HG03378 (cell line): ENCODE measurements at regions not wholly inside any gene's neighbourhood (a gene's known extent, or its start where the extent isn't known, plus 50 kb on each side); places are given as distances from the start of the nearest gene placed in this dataset.
"Not testable (repeated sequence)": the region's sequence is repeated elsewhere in the genome, so short reads cannot be mapped to it uniquely, and the experiment has no call there.

ENCODE experiments used
- ATAC-seq: cut with Tn5 transposase; IDR thresholded peaks from one replicate; pipeline ENCODE4 v1.9.1; 2021; ENCODE audit warnings: mild to moderate bottlenecking, moderate library complexity; ENCODE audit not compliant: unreplicated experiment

GRCh38 chr11:100578831-100579311, 108.2 kb upstream of the ARHGAP42 start:
- no peak for ATAC-seq

DNA sequence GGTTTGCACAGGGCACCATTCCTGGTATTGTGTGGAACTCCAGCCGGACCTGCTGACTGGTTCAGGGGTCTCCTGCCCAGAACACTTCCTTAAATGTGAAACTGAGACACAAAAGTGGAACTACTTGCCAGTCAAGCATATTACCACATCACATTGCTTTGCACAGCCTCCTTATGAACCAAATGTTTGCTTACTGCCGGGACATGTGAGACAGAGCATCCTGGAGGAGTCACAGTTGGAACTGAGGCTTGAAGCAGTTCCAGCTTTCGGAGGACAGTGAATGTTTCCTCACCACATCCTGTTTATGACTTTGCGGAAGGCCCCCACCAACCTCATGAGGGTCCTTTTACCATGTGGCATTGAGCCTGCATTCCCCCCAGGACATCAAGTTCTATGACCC, 105.8 kb upstream of the ARHGAP42 start:
- ATAC-seq, result no peak

DNA sequence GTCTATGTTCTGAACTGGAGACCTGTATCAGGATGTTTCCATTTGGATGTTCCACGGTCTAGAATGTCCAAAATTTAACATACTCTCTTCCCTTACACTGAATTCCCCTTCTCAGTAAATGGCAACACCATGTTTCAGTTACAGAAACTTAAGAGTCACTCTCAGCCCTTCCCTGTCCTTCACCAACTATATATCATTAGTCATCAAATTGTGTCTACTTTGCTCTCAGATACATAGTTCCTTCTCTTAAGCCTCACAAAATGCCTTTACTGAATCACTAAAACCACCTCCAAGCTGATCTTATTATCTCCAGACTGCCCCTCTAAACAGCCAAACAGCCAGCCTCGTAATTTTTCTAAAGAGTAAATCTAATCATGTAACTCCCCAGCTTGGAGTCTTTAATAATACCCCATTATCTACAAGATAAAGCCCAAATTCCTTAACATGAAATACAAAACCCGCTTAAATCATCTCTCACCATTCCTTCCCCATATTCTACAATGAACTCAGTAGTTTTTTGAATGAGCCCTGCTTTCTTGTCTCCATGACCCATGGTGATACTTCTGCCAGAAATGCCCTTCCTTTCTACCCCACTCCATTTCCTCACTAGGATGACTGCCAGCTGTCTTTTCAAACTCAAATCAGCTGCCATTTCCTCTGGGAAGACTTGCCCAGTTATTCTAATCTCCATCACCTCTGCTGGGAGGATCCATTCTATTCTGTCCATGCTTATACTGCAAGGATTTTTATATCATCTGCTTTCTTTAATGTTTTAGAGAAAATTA, 102.7 kb upstream of the ARHGAP42 start:
- ATAC-seq, result no peak

DNA sequence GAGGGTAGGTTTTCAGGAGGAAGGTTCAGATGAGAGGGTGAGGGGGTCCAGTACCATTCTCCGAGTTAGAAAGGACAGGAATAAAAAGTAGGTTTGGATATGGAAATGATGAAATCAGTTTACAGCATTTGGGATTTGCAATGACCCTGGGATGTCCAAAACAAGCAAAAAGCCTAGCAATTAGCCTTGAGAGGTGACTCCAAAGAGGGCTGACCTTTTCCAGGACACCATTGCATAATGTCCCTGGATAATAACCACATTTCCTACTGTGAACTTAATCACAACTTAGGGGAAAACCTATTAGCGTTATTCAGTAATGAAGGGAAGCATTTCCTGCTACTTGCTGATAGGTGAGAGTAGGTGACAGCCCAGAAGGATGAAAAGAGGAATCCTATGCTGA, 101.4 kb upstream of the ARHGAP42 start:
- ATAC-seq, result no peak

DNA sequence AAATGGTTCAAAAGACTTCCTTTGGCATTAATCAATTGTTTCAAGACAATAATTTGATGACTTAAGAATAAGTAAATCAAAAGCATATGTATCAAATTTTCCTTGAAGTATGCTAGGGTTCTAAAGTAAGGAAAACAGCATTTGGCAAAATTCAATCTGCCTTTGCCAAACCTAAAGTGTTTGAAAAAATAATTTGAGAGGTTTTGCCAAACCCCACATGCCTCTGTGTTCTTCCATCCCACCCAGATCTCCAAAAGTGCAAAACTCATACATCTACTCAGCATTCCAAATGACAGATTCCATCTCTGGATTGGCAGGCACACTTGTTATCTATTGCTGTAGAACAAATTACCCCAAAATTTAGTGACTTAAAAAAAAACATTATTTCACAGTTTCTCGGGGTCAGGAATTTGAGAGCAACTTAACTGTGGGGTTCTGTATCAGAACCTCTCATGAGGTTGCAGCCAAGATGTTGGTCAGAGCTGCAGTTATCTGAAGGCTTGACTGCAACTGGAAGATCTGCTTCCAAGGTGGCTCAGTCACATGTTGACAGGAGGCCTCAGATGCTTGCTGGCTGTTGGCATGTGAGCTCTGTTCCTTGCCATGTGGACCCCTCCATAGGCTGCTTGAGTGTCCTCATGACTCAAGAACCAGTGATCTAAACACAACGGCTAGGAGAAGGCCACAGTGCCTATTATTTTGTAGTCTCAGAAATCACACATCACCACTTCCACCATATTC, 100.6 kb upstream of the ARHGAP42 start:
- no peak for ATAC-seq

DNA sequence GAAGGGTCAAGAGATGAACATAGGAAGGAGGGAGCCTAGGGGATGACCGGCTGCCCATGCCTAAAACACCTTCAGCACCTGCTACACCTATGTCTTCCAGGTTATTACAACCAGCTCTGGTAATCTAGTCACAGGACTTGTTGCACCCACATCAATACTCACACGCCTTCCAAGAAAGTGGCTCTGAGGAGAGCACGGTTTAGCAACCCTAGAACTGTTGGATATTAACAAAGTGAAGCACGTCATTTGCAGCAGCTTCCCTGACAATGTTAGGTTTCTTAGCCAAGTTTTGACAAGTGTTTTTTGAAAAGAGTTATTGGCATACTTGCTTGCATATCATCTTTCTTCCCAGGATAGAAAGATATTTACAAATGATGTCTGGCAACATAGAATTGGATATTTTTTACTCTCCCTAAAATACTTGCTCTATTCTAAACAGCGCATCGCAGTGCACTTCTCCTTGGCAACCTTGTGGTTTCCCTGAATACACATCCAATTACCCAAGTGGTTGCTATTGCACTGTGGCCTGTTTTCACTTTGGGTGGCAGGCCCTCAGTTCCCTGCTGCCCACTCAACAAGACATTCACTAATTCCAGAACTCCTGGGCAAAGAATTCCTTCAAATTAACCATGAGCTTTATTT, 94.3 kb upstream of the ARHGAP42 start:
- no peak for ATAC-seq

GRCh38 chr11:100593291-100593690, 93.8 kb upstream of the ARHGAP42 start:
- no peak for ATAC-seq

DNA sequence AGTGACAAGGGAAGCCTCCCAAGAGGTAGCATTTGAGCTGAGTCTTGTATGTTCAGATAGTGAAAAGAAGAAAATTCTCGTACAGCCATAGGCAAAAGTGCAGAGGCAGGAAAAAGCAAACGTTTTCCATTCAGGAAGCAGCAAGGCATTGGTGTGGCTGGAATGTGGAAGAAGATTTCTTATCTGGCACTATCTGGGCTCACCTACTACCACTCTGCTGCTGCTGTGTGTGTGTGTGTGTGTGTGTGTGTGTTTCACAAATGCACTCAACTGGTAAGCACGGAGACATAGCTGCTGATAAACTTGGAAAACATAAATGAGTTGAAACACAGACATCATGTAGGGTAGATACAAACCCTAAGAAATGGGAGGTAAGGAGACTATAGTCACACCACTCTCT, 92.8 kb upstream of the ARHGAP42 start:
- no peak for ATAC-seq

- ATAC-seq, result no peak
Observed at GRCh38 chr11:100600941-100601340, 86.1 kb upstream of the ARHGAP42 start.

GRCh38 chr11:100602716-100603115, 84.4 kb upstream of the ARHGAP42 start:
- ATAC-seq, result no peak

- not testable (repeated sequence) for ATAC-seq
Observed at GRCh38 chr11:100607761-100608160, 79.3 kb upstream of the ARHGAP42 start.

DNA sequence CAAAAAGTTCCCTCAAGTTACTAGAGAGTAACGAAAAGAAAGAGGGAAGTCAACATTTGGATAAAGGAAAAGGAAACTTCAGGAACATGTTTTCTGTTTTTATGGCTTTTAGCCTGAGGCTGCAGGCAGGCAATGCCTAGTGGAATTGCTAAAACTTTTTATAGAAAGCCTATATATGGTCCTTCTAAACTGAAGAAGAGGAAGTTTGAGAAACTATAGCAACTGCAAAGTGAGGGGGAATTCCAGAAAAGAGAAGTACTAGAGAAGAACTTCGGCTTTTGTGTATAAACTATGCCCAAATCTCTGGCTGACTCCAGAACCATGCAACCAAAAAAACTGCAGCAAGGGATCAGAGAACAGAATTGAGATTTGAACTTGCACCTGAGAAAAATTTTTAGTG, 74.3 kb upstream of the ARHGAP42 start:
- ATAC-seq, result peak; percentile 99

GRCh38 chr11:100618914-100619313, 68.2 kb upstream of the ARHGAP42 start:
- ATAC-seq, result no peak

- ATAC-seq, result no peak
Observed at GRCh38 chr11:100619484-100619883, 67.6 kb upstream of the ARHGAP42 start.

GRCh38 chr11:100622404-100622803, 64.7 kb upstream of the ARHGAP42 start:
- no peak for ATAC-seq

GRCh38 chr11:100624346-100624745, 62.7 kb upstream of the ARHGAP42 start:
- ATAC-seq, result no peak

GRCh38 chr11:100625041-100625440, 62.0 kb upstream of the ARHGAP42 start:
- ATAC-seq, result no peak

GRCh38 chr11:100629671-100630070, 57.4 kb upstream of the ARHGAP42 start:
- no peak for ATAC-seq

- ATAC-seq, result no peak
Observed at GRCh38 chr11:100630898-100631297, 56.2 kb upstream of the ARHGAP42 start.

GRCh38 chr11:100631316-100631715, 55.8 kb upstream of the ARHGAP42 start:
- no peak for ATAC-seq

DNA sequence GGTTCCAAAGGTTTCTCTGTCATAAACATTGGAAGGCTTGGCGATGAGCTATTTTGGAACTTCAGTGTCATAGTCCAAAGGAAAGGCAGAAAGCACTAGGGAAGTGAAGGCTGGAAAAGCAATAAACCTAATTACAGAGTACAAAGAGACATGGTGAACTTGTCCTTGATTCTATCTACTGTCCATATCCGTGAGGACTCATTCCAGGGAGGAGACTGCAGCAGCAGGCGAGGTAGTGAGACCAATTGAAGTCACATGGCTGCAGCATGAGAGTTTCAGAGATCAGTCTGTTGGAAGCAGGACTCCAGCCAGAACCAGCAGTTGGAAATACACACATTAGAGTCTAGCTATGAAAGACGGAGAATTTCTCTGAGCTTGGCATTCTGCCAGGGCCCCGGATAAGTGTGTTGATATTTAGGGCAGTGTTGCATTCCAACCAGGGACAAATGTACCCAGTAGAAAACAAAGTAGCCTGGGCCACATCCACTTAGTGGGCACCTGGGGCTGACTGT, 54.1 kb upstream of the ARHGAP42 start:
- no peak for ATAC-seq
